Mononuclear cell (primary cell): ENCODE measurements at regions not wholly inside any gene's neighbourhood (a gene's known extent, or its start where the extent isn't known, plus 50 kb on each side); places are given as distances from the start of the nearest gene placed in this dataset.

Source experiments
- H3K27me3 ChIP-seq: 2 replicates; pipeline ENCODE4 v1.6.0; 2011; ENCODE audit warnings: low read length, control low read depth; ENCODE audit not compliant: insufficient read depth
- H3K4me1 ChIP-seq: 2 replicates; pipeline ENCODE4 v1.5.1; 2011; ENCODE audit warnings: mild to moderate bottlenecking, low read length, control low read depth; ENCODE audit not compliant: insufficient read depth
- H3K4me3 ChIP-seq: 2 replicates; pipeline ENCODE4 v1.5.1; 2011; ENCODE audit warnings: mild to moderate bottlenecking, low read length, moderate library complexity
- H3K9me3 ChIP-seq: 2 replicates; pipeline ENCODE4 v1.5.1; 2011; ENCODE audit warnings: low read depth, mild to moderate bottlenecking, control low read depth, low read length

GRCh38 chr6:43981363-43981990, 145.8 kb downstream of the MRPL14 start:
- no peaks in the 10 kb centered on the region for H3K9me3 ChIP-seq
- peaks cover 10% of the 10 kb centered on the region for H3K4me1 ChIP-seq
- no peaks in the 10 kb centered on the region for H3K27me3 ChIP-seq
- no peak overlapping the region for H3K4me3 ChIP-seq

GRCh38 chr6:43980004-43980795, 147.1 kb downstream of the MRPL14 start:
- Histone ChIP-seq H3K4me1 (peaks cover 10% of the 10 kb centered on the region), H3K27me3 (peaks cover 3% of the 10 kb centered on the region), H3K9me3 (no peaks in the 10 kb centered on the region), H3K4me3 (no peak overlapping the region)

- Histone ChIP-seq H3K4me1 (peaks cover 10% of the 10 kb centered on the region), H3K27me3 (peaks cover 3% of the 10 kb centered on the region), H3K9me3 (no peaks in the 10 kb centered on the region), H3K4me3 (no peak overlapping the region)
Measured at GRCh38 chr6:43979525-43979924, 147.7 kb downstream of the MRPL14 start.

- Histone ChIP-seq H3K4me3 (no peak overlapping the region), H3K4me1 (peaks cover 10% of the 10 kb centered on the region), H3K27me3 (peaks cover 3% of the 10 kb centered on the region), H3K9me3 (no peaks in the 10 kb centered on the region)
Measured at GRCh38 chr6:43978473-43979346, 148.5 kb downstream of the MRPL14 start.

GRCh38 chr6:43977404-43978111, 149.7 kb downstream of the MRPL14 start:
- Histone ChIP-seq H3K4me3 (no peak overlapping the region), H3K27me3 (peaks cover 3% of the 10 kb centered on the region)

GRCh38 chr6:43976706-43977403, 150.4 kb downstream of the MRPL14 start:
- no peak overlapping the region for H3K4me3 ChIP-seq
- no peaks in the 10 kb centered on the region for H3K9me3 ChIP-seq
- peaks cover 10% of the 10 kb centered on the region for H3K4me1 ChIP-seq
- peaks cover 3% of the 10 kb centered on the region for H3K27me3 ChIP-seq

More at GRCh38 chr6:43977404-43978111, 149.7 kb downstream of the MRPL14 start:
- Histone ChIP-seq H3K9me3 (no peaks in the 10 kb centered on the region), H3K4me1 (peaks cover 10% of the 10 kb centered on the region)

GRCh38 chr6:43974643-43975230, 152.5 kb downstream of the MRPL14 start:
- no peak overlapping the region for H3K4me3 ChIP-seq
- peaks cover 3% of the 10 kb centered on the region for H3K27me3 ChIP-seq
- H3K9me3 ChIP-seq, result no peaks in the 10 kb centered on the region
- H3K4me1 ChIP-seq, result peaks cover 10% of the 10 kb centered on the region

- H3K27me3 ChIP-seq, result peaks cover 3% of the 10 kb centered on the region
- peaks cover 10% of the 10 kb centered on the region for H3K4me1 ChIP-seq
- H3K4me3 ChIP-seq, result no peak overlapping the region
- no peaks in the 10 kb centered on the region for H3K9me3 ChIP-seq
Measured at GRCh38 chr6:43973357-43973756, 153.9 kb downstream of the MRPL14 start.

GRCh38 chr6:43972913-43973300, 154.3 kb downstream of the MRPL14 start:
- Histone ChIP-seq H3K4me1 (peaks cover 10% of the 10 kb centered on the region), H3K4me3 (no peak overlapping the region), H3K27me3 (peaks cover 3% of the 10 kb centered on the region), H3K9me3 (no peaks in the 10 kb centered on the region)

- H3K9me3 ChIP-seq, result no peaks in the 10 kb centered on the region
- H3K4me3 ChIP-seq, result no peak overlapping the region
- peaks cover 4% of the 10 kb centered on the region for H3K4me1 ChIP-seq
- peaks cover 3% of the 10 kb centered on the region for H3K27me3 ChIP-seq
Measured at GRCh38 chr6:43972179-43972912, 154.9 kb downstream of the MRPL14 start.

- Histone ChIP-seq H3K4me3 (no peak overlapping the region), H3K4me1 (no peaks in the 10 kb centered on the region), H3K9me3 (no peaks in the 10 kb centered on the region), H3K27me3 (peaks cover 3% of the 10 kb centered on the region)
Measured at GRCh38 chr6:43971776-43972126, 155.5 kb downstream of the MRPL14 start.

- no peak overlapping the region for H3K4me3 ChIP-seq
- no peaks in the 10 kb centered on the region for H3K4me1 ChIP-seq
- peaks cover under 1% of the 10 kb centered on the region for H3K27me3 ChIP-seq
- H3K9me3 ChIP-seq, result no peaks in the 10 kb centered on the region
Measured at GRCh38 chr6:43970913-43971775, 156.1 kb downstream of the MRPL14 start.
